Fibroblast of gingiva (primary cell): ENCODE measurements at regions not wholly inside any gene's neighbourhood (a gene's known extent, or its start where the extent isn't known, plus 50 kb on each side); places are given as distances from the start of the nearest gene placed in this dataset.

Experiments
- DNase-seq: peaks from one replicate; pipeline ENCODE4 v3.0.0-alpha.2; 2011; ENCODE audit warnings: low read depth

DNA sequence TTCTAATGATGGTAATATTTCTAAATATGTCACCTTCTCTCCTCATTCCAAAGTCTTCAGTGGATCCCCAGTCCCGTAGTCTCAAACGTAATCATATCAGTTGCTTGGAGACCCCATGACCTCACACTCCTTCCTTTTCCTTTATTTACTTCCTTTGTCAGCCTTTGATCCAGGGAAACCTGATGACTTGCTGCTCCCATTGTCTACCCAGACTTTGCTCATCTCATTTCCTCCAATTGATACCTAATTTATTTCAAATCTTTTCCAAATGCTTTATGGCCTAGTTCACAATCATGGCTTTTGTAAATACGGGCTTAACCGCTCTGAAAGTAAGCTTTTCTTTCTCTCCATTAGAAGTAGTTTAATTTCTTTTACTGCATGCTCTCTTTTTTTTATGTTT, 402.4 kb upstream of the CYRIA start:
- DNase-seq, result no peak

DNA sequence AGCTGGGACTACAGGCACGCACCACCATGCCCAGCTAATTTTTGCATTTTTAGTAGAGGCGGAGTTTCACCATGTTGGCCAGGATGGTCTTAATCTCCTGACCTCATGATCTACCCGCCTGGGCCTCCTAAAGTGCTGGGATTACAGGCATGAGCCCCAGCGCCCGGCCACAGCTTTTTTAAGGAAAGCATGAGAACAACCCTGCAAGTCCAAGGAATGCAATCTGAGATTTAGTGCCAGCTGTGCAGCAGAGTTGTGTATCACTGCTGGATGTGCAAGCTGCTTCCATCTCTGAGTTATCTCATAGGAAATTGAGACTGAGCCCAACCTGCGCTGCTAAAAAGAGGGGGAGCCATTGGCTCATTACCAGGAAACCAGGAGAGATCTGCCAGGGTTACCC, 399.9 kb upstream of the CYRIA start:
- no peak for DNase-seq

- DNase-seq, result no peak
Observed at GRCh38 chr2:17061028-17061427, 395.4 kb upstream of the CYRIA start.

- no peak for DNase-seq
Observed at GRCh38 chr2:17059458-17059857, 393.8 kb upstream of the CYRIA start.

DNA sequence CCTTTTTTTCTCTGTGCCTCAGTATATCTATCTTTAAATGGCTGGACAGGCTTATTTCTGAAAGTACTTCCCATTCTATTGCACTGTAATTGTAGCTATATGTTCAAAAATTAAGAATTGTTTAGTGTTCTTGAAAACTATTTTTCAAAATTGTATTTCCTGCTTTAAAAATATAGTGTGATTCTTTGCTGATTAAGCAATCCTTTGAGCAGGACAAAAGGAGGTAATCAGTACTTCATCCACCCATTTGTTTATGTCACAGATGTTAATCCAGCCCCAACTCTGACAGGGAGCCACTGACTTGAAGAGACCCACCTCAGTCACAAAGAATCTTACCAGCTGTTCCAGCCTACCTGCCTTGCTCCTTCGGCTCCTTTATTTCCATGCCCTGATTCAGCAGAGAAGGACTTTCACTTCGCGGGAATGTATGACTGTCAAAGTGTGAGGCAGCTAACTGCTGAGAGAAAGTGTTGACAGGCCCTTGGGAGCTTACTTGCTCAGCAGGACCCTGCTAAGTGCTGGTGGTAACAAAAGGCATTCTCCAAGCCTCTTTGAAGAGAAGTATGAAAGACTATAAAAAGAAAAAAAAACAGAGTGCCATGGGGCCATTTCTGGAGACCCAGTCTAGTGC, 393.3 kb upstream of the CYRIA start:
- no peak for DNase-seq

DNA sequence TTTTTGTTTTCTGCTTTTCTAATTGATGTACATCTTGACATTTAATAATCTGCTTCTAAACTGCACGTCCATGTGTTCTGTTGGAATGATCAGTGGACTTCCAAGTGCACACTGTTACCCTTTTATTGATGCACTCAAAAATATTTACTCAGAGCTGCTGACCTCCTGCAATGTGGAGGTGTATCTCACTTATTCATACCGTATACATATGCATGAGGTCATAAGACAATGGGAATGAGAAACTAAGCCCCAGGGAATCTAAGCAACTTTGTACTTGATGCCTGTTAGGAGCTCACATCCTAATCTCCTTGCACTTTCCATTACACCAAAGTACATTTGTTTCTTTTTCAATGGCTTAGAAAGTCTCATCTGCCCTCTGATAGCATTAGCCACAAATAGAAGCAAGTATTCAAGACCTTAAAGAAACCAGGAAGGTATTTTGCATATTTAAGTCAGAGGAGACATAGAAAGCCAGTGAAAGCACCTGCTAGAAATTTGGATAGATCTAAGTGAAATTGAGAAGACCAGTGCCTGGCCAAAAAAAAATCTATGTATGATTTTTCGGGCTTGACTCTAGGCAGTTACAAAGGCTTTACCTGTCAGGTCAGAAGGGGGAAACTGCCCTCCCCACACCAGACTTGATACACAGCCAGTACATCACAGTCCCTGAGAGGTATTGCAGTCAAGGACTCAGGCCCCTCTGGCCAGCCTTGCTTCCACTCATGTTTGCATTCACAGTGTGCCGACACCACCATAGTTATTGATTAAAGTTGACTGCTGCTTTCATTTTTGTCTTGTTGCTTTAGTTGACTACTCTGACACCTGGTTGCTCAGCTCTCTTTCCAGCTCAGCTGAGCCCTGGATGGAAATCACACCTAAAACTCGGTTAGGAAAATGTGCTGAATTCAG, 391.7 kb upstream of the CYRIA start:
- DNase-seq, result no peak

DNA sequence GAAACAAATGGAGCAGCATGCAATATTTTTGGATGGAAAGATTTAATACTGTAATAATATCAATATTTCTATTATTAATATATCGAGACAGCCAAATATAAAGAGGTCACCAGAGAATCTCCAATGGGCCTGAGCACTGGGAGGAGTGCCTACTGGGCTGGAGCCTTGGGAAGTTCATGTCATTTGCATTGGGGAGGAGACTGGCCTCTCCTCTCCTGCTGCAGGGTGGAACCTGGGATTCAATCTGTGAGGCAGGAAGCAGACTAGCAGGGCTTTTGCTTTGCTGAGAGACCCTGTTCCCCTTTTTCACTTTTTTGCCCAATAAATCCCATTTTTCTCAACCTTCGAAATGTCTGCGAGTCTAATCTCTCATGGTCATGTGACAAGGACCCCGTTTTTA, 390.6 kb upstream of the CYRIA start:
- no peak for DNase-seq

- DNase-seq, result no peak
Observed at GRCh38 chr2:17052001-17052400, 386.4 kb upstream of the CYRIA start.

DNA sequence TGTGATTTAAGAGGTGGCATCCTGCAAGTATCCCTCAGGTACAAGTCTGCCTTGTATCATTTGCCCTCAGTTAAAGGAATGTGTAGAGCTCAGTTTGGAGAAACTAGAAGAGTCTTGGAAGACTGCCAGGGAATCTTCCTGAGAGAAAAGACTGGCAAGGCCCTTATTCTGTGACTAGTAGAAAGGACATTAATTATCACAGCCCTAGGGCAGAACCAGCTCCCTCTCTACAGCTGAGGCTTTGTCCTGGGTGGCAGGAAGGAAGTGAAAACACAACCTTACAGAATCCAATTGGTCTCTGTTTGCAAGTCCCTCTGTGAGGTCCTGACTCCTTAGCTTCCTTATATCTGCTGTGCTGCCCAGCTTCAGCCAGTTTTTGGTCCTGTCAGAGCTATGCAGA, 385.9 kb upstream of the CYRIA start:
- DNase-seq, result no peak

DNA sequence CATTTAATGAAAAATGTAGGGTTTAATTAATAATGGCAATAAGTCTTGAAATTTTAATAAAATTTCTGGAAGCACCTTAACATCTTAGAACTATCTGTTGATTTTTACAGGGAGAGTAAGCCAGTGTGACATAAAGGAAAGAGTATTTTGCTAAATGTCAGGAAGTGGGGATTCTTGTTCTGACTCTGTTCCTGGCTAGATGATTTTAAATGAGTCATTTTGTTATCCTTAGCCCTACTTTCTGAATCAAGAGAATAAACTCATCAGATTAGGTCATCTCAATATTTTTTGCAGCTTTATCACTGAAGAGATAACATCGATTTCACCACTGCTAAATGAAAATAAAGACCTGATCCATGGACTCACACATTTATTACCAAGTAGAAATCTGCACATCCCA, 377.5 kb upstream of the CYRIA start:
- DNase-seq, result no peak

GRCh38 chr2:17036361-17036760, 370.7 kb upstream of the CYRIA start:
- no peak for DNase-seq

DNA sequence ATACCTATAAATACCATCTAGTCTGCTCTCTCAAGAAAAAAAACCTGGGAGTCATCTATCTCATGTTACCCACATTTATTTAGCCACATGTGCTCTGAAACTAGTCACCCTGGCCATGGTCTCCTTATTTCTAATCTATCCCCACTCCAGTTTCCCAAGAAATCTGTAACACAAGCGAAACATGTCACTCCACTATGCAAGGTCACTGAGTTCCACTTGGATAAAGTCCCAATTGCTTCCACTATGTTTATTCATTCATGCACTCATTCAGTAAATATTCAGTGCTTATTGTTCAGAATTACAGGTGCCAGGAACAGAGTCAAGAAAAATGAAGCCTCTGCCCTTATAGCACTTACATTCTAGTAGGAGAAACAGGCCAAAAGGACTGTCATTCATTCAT, 369.4 kb upstream of the CYRIA start:
- no peak for DNase-seq

DNA sequence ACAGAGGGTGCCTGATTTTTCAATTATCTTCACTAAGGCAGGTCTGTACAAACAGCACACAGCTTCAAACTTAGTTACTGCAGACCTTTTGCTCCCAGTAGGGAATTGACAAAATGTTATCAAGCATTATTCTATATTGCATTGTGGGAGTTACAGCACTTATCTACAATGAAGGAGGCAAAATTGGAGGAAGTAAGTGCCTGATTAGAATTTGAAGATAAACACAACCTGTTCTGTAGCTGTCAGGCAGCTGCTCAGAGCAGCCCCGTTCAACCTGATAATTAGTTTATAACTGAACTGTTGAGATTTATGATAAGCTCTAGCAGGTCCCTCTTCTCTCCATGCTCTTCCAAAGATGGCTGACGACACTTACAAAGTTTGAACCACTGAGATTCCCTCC, 364.4 kb upstream of the CYRIA start:
- DNase-seq, result no peak

DNA sequence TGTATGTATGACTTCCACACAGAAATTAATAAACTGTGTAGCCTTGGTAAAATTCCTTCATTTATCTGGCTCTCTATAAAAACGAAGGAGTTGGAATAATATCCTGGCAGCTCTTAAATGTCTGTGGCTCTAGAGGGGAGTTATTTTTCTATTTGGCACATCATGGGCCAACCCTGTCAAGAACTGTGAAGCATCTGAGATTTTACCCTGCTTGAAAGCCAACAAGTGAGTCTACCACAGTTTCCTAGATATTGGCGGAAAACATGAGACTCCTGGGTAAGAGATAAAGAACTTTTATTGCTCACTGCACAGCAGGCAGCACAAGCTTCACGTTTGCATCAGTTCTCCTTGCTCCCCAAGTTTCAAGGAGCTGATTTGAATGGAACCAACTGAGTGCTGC, 346.7 kb upstream of the CYRIA start:
- no peak for DNase-seq

DNA sequence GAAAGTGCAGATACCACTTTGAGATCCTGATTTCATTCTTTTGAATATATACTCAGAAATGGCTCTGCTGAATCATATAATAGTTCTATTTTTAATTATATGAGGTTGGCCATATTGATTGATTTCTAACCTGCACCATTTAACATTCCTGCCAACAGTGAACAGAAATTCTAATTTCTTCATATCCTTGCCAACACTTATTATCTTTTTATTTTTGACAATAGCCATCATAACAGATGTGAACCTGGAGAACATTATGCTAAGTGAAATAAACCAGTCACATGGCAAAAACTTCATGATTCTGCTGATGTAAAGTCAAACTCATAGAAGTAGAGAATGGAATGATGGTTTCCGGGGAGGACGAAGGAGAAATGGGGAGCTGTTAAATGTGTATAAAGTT, 344.5 kb upstream of the CYRIA start:
- no peak for DNase-seq

DNA sequence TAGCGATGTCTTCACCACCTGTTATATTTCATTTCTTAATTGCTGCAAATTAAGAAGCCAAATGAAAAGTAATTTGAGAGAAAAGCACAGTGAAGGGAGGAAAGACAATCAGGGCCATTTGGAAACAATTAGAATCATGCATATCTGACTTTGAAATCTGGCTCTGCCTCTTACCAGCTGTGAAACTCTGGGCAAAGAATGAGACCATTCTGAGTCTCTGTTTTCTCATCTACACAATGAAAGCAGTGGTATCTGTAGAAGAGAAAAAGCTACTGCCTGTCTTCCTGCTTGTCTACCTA, 334.5 kb upstream of the CYRIA start:
- DNase-seq, result no peak

GRCh38 chr2:16999347-17000183, 333.9 kb upstream of the CYRIA start:
- DNase-seq, result no peak

DNA sequence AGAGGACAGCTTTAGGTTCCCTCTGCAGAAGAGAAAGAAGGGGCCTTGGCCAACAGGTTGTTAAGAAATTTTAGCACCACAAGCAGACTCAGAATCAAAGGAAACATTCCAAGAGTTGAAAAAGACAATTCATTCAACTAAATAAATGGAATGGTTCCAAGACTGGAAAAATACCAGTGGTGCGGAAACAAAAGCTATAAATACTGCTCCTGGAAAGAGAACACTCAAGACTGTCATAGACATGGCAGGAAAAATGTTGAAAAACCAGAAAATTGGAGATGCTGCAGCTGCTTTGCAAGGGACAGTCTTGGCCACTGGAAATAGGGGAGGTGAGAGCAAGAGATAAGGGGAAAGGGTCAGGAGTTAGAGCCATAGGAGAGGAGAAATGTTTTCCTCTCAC, 312.7 kb upstream of the CYRIA start:
- no peak for DNase-seq

DNA sequence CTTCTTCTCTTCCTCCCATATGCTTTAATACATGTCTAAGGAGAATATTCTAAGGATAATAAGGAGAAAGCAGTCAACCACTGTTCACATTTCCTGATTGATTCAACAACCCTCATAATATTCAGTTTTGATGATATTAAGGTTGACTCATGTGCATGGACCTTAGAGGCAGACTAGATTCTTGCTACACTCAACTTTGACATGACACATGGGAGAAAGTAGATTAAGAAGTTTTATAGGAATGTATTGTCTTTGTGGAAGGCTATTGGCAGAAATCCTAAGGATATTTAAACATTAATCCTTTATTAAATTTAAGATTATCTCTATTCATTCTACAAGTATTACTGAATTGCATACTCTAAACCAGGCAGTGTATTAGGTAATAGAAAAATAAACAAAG, 309.1 kb upstream of the CYRIA start:
- DNase-seq, result no peak

GRCh38 chr2:16973586-16974286, 308.1 kb upstream of the CYRIA start:
- no peak for DNase-seq

DNA sequence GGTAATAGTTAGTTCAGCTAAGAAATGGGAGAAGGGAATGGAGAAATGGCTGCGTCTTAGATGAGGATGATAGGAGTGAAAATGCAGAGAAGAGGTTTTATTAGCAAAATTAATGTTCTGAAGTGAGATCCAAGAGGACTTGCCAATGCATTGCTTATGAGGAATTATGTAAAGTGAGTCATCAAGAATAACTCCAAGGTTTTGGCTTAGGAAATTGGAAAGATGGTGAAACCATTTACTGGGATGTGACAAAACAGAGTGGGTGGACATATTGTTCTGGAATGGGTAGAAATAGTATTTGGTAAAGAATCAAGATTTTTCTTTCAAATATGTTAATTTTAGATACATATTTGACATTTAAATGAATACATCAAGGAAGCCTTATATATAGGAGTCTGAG, 306.6 kb upstream of the CYRIA start:
- no peak for DNase-seq

GRCh38 chr2:16971722-16972234, 306.1 kb upstream of the CYRIA start:
- no peak for DNase-seq
